ENCODE measurements at regions not wholly inside any gene's neighbourhood (a gene's known extent, or its start where the extent isn't known, plus 50 kb on each side); places are given as distances from the start of the nearest gene placed in this dataset.
"Not testable (repeated sequence)": the region's sequence is repeated elsewhere in the genome, so short reads cannot be mapped to it uniquely, and the experiment has no call there.

DNA sequence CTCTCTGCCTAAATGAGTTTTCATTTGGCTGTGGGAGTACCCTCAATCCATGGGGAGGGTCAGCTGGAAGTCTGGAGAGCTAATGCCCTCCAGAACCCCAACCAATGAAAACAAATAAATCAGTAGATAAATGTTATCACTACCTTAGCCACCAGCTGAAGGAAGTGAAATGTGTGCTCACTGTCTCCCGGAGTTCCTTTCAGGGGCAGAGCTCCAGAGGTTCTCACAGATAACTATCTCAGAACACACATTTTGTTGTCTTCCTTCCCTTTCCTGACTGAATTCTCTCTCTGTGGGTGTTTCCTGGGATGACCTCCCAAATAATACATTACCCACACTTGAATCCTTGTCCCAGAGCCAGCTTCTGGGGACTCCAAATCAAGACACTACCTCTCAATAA is 779.6 kb downstream of the DIAPH3 start:
- in situ Hi-C loops (cut with HindIII; ENCODE audit: low pct_unique_long_range_greater_than_20kb, low sequenced_read_pairs): no loop called here
- no peak for TF ChIP-seq JUND (IDR thresholded peaks at IDR 0.05; ENCODE audit: low read depth)
- no peak for DNase-seq (ENCODE audit: low read depth in 1 of 2, low spot score in 1 of 2)

DNA sequence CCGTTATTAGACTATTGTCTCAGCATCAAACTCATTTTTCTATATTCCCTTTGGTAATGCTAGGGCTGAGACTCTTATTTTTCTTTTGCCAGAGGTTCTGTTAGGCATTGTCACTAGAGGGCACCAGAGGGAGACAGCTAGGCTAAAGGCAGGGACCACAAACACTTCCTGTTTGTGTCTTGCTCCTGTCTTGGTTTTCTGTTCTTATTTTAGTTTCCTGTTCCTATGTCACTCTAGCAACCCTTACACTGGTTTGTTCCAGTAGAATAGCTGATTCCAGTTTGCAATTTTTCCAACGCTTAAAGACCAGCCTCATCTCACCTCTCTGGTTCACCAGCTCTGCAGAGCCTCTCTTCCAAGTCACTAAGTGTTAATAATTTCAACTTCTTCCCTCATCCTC is 772.0 kb downstream of the DIAPH3 start:
- in situ Hi-C loops (cut with HindIII; ENCODE audit: low pct_unique_long_range_greater_than_20kb, low sequenced_read_pairs): no loop called here
- TF ChIP-seq JUND (IDR thresholded peaks at IDR 0.05; ENCODE audit: low read depth): no peak
- peak; percentile 23 to 73 for DNase-seq (ENCODE audit: low read depth in 1 of 2, low spot score in 1 of 2)

DNA sequence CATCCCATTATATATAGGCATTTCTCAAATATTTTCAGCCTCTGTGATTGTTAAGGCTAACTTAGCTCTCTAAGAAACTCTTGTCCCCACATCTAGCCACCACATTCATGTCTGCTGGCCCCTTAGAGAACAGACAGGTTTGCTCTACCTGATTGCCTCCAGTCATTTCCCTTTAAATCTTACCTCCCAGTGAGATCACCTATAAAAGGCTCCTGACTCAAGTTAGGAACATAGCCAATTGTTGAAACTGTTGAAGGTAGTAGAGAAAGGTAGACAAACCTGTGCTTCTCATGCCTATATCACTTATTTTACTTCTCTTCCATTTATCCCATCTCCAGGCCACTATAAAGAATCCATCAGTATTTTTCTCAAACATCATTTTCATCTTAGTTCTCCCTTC is 771.4 kb downstream of the DIAPH3 start:
- in situ Hi-C loops (cut with HindIII; ENCODE audit: low pct_unique_long_range_greater_than_20kb, low sequenced_read_pairs): no loop called here

DNA sequence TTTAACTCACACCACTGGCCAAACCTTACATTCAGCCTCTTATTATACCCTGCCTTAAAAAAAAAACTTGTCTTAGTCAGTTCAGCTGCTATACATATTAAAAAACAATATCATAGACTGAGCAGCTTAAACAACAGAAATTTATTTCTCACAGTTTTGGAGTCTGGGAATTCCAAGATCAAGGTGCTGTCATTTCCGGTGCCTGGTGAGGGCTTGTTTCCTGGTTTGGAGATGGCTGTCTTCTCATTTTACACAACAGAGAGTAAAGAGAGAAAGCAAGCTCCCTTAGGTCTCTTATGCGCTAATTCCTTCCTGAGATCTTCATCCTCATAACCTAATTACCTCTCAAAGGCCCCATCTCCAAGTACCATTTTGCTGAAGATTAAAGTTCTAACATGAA is 769.2 kb downstream of the DIAPH3 start:
- DNase-seq (ENCODE audit: low read depth in 1 of 2, low spot score in 1 of 2): no peak
- no peak for TF ChIP-seq JUND (IDR thresholded peaks at IDR 0.05; ENCODE audit: low read depth)
- in situ Hi-C loops (cut with HindIII; ENCODE audit: low pct_unique_long_range_greater_than_20kb, low sequenced_read_pairs): no loop called here

More for the DNA sequence above, 771.4 kb downstream of the DIAPH3 start:
- DNase-seq (ENCODE audit: low read depth in 1 of 2, low spot score in 1 of 2): no peak
- TF ChIP-seq JUND (IDR thresholded peaks at IDR 0.05; ENCODE audit: low read depth): no peak

DNA sequence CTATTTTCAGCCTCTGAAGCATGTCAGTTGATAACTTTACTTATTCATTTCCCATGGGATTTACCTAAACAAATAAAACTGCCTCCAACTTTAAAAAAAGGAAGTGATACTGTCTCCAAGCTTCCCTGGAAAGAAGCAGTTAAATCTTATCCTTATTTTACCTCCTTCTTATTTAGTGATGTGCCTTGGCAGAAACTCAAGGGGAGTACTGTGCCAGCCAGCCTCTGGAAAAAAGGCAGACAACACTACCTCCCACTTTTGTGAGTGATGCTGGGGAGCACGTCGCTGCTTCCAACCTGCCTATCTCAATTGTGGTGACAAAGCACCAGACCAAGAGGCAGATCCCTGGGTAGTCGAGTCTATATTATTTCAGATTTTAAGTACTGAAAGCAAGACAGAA is 765.6 kb downstream of the DIAPH3 start:
- no peak for DNase-seq (ENCODE audit: low read depth in 1 of 2, low spot score in 1 of 2)
- in situ Hi-C loops (cut with HindIII; ENCODE audit: low pct_unique_long_range_greater_than_20kb, low sequenced_read_pairs): no loop called here
- TF ChIP-seq JUND (IDR thresholded peaks at IDR 0.05; ENCODE audit: low read depth): no peak

DNA sequence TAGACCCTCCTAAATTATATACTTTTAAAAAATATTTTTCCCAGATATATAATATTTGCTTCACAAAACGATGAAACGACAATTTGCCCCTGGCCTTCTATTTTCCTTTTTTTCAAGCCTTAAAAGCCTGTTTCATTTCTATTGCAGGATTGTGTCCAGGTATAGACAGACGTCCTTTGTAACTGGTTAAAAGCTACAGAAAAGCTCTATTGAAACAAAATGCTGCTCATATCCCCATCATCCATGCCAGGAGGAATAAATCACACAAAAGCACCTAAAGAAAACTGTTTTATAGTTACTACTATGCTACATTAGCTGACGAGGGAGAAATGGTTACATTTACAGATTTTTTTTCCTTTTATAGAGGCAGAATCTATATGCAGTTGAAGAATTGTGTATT is 765.1 kb downstream of the DIAPH3 start:
- TF ChIP-seq JUND (IDR thresholded peaks at IDR 0.05; ENCODE audit: low read depth): no peak
- in situ Hi-C loops (cut with HindIII; ENCODE audit: low pct_unique_long_range_greater_than_20kb, low sequenced_read_pairs): no loop called here
- DNase-seq (ENCODE audit: low read depth in 1 of 2, low spot score in 1 of 2): no peak

DNA sequence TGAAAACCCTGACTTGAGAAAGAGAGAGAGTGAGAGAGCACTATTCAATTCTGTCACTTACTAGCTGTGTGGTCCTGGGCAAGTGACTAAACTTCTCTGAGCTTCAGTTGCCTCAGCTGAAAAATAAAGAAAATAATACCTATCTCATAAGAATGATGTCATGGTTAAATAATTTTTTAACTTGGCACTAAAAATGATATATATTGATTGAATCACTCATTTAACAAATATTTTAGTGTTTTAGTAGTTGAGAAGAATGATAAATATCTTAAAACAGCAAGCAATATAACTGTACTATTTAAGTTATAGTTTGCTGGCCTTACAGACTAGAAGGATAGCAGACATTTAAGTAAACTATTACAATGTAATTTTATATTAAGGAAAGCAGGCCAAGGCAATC is 764.2 kb downstream of the DIAPH3 start:
- TF ChIP-seq JUND (IDR thresholded peaks at IDR 0.05; ENCODE audit: low read depth): no peak
- in situ Hi-C loops (cut with HindIII; ENCODE audit: low pct_unique_long_range_greater_than_20kb, low sequenced_read_pairs): no loop called here
- no peak for DNase-seq (ENCODE audit: low read depth in 1 of 2, low spot score in 1 of 2)

DNA sequence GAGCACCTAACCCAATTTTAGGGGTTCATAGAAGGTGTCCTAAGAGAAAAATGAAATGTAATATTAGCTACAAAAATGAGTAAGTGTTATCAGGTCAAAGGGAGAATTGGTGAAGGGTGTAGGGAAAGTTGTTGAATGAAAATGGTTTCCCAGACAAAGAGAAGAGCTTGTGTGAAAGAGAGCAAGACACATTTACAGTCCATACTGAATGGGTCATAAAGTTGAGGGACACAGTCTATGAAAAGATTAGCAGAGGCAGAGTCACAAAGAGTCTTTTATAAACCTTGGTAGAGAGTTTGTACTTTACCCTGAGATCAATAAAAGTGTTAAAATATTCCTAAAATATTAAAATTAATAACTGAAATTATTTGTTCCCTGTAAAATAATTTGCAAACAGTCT is 759.4 kb downstream of the DIAPH3 start:
- no peak for DNase-seq (ENCODE audit: low read depth in 1 of 2, low spot score in 1 of 2)
- in situ Hi-C loops (cut with HindIII; ENCODE audit: low pct_unique_long_range_greater_than_20kb, low sequenced_read_pairs): no loop called here
- TF ChIP-seq JUND (IDR thresholded peaks at IDR 0.05; ENCODE audit: low read depth): no peak

DNA sequence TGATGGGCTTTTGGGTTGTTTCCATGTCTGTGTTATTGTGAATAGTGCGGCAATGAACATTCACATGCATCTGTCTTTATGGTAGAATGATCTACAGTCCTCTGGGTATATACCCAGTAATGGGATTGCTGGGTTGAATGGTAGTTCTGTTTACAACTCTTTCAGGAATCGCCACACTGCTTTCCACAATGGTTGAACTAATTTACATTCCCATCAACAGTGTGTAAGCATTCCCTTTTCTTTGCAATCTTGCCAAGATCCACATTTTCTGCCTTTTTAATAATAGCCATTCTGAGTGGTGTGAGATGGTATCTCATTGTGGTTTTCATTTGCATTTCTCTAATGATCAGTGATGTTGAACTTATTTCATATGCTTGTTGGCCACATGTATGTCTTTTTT is 756.5 kb downstream of the DIAPH3 start:
- in situ Hi-C loops (cut with HindIII; ENCODE audit: low pct_unique_long_range_greater_than_20kb, low sequenced_read_pairs); DNase-seq (ENCODE audit: low read depth in 1 of 2, low spot score in 1 of 2): not testable (repeated sequence)

DNA sequence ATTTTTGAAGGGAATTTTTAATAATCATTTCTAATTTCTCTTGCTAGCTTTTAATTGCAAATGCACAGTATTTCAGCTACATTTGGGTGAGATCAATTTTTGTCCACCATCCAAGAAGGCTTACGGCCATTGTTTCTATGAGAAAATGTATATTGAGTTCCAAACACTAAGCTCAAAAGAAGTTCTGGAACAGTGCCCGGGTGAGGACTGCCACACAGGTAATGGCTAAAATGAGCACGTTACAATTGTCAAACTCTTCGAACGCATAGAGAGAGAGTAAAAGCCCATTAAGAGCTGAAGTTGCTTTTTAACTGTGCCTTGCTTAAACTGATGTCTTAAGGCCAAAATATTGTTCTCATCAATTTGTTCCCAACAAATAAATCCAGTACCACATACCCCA is 755.0 kb downstream of the DIAPH3 start:
- DNase-seq (ENCODE audit: low read depth in 1 of 2, low spot score in 1 of 2): no peak
- in situ Hi-C loops (cut with HindIII; ENCODE audit: low pct_unique_long_range_greater_than_20kb, low sequenced_read_pairs): no loop called here
- no peak for TF ChIP-seq JUND (IDR thresholded peaks at IDR 0.05; ENCODE audit: low read depth)

DNA sequence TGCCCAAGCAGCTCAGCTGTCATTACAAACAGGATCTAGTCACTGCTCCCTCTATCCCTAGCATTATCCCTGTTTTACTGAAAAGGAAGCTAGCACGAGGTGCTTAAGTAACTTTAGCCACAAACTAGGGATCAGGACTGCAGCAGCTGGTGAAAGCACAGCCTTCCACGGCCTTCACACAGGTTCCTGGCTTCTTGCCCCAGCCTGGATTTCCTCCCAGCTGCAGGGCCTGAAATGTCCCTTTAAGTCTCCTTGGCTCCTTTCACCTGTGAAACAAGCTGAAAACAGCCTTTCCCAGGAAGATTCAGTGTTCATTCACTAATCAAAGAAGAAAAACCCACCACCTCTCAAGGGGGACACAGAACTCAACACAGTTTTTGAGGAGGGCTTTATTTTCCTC is 754.5 kb downstream of the DIAPH3 start:
- in situ Hi-C loops (cut with HindIII; ENCODE audit: low pct_unique_long_range_greater_than_20kb, low sequenced_read_pairs): no loop called here
- TF ChIP-seq JUND (IDR thresholded peaks at IDR 0.05; ENCODE audit: low read depth): no peak
- DNase-seq (ENCODE audit: low read depth in 1 of 2, low spot score in 1 of 2): no peak

DNA sequence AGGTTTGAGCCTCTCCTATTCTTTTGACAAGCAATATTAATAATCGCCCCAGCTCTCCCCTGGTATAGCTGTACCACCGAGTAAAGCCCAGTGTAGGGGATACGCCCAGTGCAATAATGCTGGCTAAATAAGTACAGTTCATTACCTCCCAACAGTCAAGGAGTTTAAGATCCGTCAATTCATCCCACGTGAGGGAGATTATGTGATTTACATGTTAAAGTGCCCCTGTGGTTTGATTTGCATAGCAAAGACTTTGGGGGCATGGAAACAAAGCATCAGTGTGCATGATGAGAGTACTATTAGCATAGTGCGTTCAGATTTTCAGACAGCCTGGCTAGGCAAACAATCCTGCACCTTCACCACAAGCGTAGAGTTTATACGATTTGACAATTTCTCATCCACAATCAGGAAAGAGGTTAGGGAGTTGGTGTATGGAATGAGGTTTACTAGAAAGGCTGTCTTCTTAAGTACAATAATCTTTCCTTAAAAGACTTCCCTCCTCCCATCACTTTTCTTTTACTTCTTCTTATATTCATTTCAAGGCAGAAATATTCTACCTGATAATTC is 754.0 kb downstream of the DIAPH3 start:
- TF ChIP-seq JUND (IDR thresholded peaks at IDR 0.05; ENCODE audit: low read depth): no peak

DNA sequence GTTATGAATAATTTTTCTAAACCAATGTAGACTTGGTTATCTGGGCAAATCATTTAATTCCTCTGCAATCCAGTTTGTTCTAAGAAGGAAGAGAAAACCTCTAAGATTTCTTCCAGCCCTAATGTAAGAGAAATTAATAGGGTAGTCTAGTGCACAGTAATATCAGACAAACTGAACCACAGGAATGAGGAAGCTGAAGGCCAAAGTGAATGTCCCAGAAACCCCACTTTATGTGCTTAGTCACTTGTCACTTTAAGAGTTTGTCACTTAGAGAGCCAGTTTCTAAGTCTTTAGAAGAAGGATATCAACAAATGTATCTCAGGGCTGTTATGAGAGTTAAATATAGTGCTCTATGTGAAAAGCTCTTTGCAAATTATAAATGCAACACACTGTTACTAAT is 750.6 kb downstream of the DIAPH3 start:
- no peak for DNase-seq (ENCODE audit: low read depth in 1 of 2, low spot score in 1 of 2)
- TF ChIP-seq JUND (IDR thresholded peaks at IDR 0.05; ENCODE audit: low read depth): no peak
- in situ Hi-C loops (cut with HindIII; ENCODE audit: low pct_unique_long_range_greater_than_20kb, low sequenced_read_pairs): no loop called here

More for the DNA sequence above, 754.0 kb downstream of the DIAPH3 start:
- in situ Hi-C loops (cut with HindIII; ENCODE audit: low pct_unique_long_range_greater_than_20kb, low sequenced_read_pairs): no loop called here
- DNase-seq (ENCODE audit: low read depth in 1 of 2, low spot score in 1 of 2): no peak

DNA sequence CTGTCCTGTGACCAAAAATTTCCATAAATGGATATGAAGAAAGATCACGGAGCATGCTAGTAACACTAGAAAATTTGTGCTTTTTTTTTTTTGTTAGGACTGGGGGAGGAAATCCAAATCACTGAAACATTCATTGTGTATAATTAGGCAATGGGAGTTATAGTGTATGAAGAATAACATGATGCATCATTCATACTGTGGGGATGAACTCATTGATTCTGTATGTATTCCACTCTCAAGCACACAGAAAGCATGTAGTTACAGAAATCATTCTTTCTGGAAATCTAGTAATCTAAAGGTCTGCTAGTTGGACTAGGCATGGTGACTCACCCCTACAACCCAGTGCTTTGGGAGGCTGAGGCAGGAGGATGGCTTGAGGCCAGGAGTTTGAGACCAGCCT is 749.7 kb downstream of the DIAPH3 start:
- DNase-seq (ENCODE audit: low read depth in 1 of 2, low spot score in 1 of 2): no peak
- TF ChIP-seq JUND (IDR thresholded peaks at IDR 0.05; ENCODE audit: low read depth): no peak
- in situ Hi-C loops (cut with HindIII; ENCODE audit: low pct_unique_long_range_greater_than_20kb, low sequenced_read_pairs): no loop called here

Measured in T47D (cell line).